OCI-LY3 (cell line): ENCODE measurements at regions not wholly inside any gene's neighbourhood (a gene's known extent, or its start where the extent isn't known, plus 50 kb on each side); places are given as distances from the start of the nearest gene placed in this dataset.

Experiments used
- H2AFZ ChIP-seq: fragments of 200-600, 300-600 bp; shearing (Covaris generic); 2 replicates; pipeline ENCODE4 v1.6.0; 2014; ENCODE audit warnings: antibody characterized with exemption, low read depth, low read length
- H3K27ac ChIP-seq: fragments of 200-600, 300-600 bp; sonication (generic); 2 replicates; pipeline ENCODE4 v1.5.1; 2014; ENCODE audit warnings: mild to moderate bottlenecking, low read length, moderate library complexity, mixed read lengths
- H3K27me3 ChIP-seq: fragments of 200-600, 300-600 bp; sonication (generic); 2 replicates; pipeline ENCODE4 v1.6.1; 2014; ENCODE audit warnings: low read depth, low read length, mixed read lengths
- H3K36me3 ChIP-seq: fragments of 200-600, 300-600 bp; sonication (generic); replicated peaks from 2 replicates; pipeline ENCODE3; 2014; ENCODE audit warnings: low read depth, low read length, mixed read lengths
- H3K4me1 ChIP-seq: fragments of 300-600, 200-600 bp; sonication (generic); 2 replicates; pipeline ENCODE4 v1.6.1; 2014; ENCODE audit warnings: low read length, mixed read lengths
- H3K4me2 ChIP-seq: fragments of 200-600, 300-600 bp; sonication (generic); 2 replicates; pipeline ENCODE4 v1.6.1; 2014; ENCODE audit warnings: low read length, mixed read lengths
- H3K4me3 ChIP-seq: fragments of 300-600, 200-600 bp; sonication (generic); 2 replicates; pipeline ENCODE4 v1.5.1; 2014; ENCODE audit warnings: antibody characterized with exemption, mild to moderate bottlenecking, low read length, moderate library complexity
- H3K79me2 ChIP-seq: fragments of 300-600, 200-600 bp; shearing (Covaris generic); 2 replicates; pipeline ENCODE4 v1.6.1; 2014; ENCODE audit warnings: mild to moderate bottlenecking, low read length, mixed read lengths
- H3K9ac ChIP-seq: fragments of 300-600, 200-600 bp; shearing (Covaris generic); 2 replicates; pipeline ENCODE4 v1.6.0; 2014; ENCODE audit warnings: mild to moderate bottlenecking, low read length, moderate library complexity
- H3K9me3 ChIP-seq: fragments of 200-600, 300-600 bp; shearing (Covaris generic); 2 replicates; pipeline ENCODE4 v1.6.1; 2014; ENCODE audit warnings: low read length, mixed read lengths; ENCODE audit not compliant: insufficient read depth
- H4K20me1 ChIP-seq: fragments of 200-600, 300-600 bp; sonication (generic); 2 replicates; pipeline ENCODE4 v1.6.1; 2016; ENCODE audit warnings: low read length, mixed read lengths; ENCODE audit not compliant: insufficient read depth
- EZH2phosphoT487 ChIP-seq: fragments of 200-600 bp; shearing (Covaris generic); IDR thresholded peaks from 2 replicates; pipeline ENCODE4 v1.6.1; 2018; ENCODE audit warnings: antibody characterized with exemption, mixed run types, low read depth
- TF ChIP-seq, protein P1 (sequence below): fragments of 200-600, 300-600 bp; sonication (generic); IDR thresholded peaks from 2 replicates; pipeline ENCODE4 v1.5.1; 2014; ENCODE audit warnings: antibody characterized with exemption, low read length, low read depth

GRCh38 chr2:235293061-235293460, 200.8 kb upstream of the AGAP1 start:
- Histone ChIP-seq H3K9ac (no peak overlapping the region), H3K4me1 (no peaks in the 10 kb centered on the region), H3K27ac (no peak overlapping the region), H3K36me3 (no peaks in the 10 kb centered on the region), H3K9me3 (no peaks in the 10 kb centered on the region), H3K4me2 (no peak overlapping the region), H2AFZ (no peak overlapping the region), H3K79me2 (no peaks in the 10 kb centered on the region), H3K4me3 (no peak overlapping the region), H3K27me3 (no peaks in the 10 kb centered on the region), H4K20me1 (no peaks in the 10 kb centered on the region)
- TF ChIP-seq, protein P1, sequence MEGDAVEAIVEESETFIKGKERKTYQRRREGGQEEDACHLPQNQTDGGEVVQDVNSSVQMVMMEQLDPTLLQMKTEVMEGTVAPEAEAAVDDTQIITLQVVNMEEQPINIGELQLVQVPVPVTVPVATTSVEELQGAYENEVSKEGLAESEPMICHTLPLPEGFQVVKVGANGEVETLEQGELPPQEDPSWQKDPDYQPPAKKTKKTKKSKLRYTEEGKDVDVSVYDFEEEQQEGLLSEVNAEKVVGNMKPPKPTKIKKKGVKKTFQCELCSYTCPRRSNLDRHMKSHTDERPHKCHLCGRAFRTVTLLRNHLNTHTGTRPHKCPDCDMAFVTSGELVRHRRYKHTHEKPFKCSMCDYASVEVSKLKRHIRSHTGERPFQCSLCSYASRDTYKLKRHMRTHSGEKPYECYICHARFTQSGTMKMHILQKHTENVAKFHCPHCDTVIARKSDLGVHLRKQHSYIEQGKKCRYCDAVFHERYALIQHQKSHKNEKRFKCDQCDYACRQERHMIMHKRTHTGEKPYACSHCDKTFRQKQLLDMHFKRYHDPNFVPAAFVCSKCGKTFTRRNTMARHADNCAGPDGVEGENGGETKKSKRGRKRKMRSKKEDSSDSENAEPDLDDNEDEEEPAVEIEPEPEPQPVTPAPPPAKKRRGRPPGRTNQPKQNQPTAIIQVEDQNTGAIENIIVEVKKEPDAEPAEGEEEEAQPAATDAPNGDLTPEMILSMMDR = no peak
- TF ChIP-seq EZH2phosphoT487 = no peak

- H3K36me3 ChIP-seq = no peaks in the 10 kb centered on the region
- H3K27ac ChIP-seq = no peak overlapping the region
- H4K20me1 ChIP-seq = no peaks in the 10 kb centered on the region
- no peak overlapping the region for H3K9ac ChIP-seq
- no peaks in the 10 kb centered on the region for H3K4me1 ChIP-seq
- H3K79me2 ChIP-seq = no peaks in the 10 kb centered on the region
- no peaks in the 10 kb centered on the region for H3K27me3 ChIP-seq
- TF ChIP-seq, protein P1 = no peak
- no peak for TF ChIP-seq EZH2phosphoT487
- H3K4me2 ChIP-seq = no peak overlapping the region
- no peak overlapping the region for H3K4me3 ChIP-seq
- no peak overlapping the region for H2AFZ ChIP-seq
- no peaks in the 10 kb centered on the region for H3K9me3 ChIP-seq
Observed at GRCh38 chr2:235295831-235296230, 198.0 kb upstream of the AGAP1 start.

GRCh38 chr2:235300368-235301201, 193.3 kb upstream of the AGAP1 start:
- no peaks in the 10 kb centered on the region for H3K27me3 ChIP-seq
- no peak overlapping the region for H3K27ac ChIP-seq
- H3K4me2 ChIP-seq = no peak overlapping the region
- H4K20me1 ChIP-seq = no peaks in the 10 kb centered on the region
- no peak overlapping the region for H3K4me3 ChIP-seq
- no peaks in the 10 kb centered on the region for H3K79me2 ChIP-seq
- no peaks in the 10 kb centered on the region for H3K36me3 ChIP-seq
- TF ChIP-seq, protein P1 = no peak
- no peak for TF ChIP-seq EZH2phosphoT487
- H3K9me3 ChIP-seq = no peaks in the 10 kb centered on the region
- H3K9ac ChIP-seq = no peak overlapping the region
- H3K4me1 ChIP-seq = no peaks in the 10 kb centered on the region
- no peak overlapping the region for H2AFZ ChIP-seq

- no peaks in the 10 kb centered on the region for H3K36me3 ChIP-seq
- H4K20me1 ChIP-seq = no peaks in the 10 kb centered on the region
- H3K9me3 ChIP-seq = no peaks in the 10 kb centered on the region
- H3K4me3 ChIP-seq = no peak overlapping the region
- H2AFZ ChIP-seq = no peak overlapping the region
- H3K27me3 ChIP-seq = no peaks in the 10 kb centered on the region
- no peak overlapping the region for H3K4me2 ChIP-seq
- no peak overlapping the region for H3K9ac ChIP-seq
- H3K79me2 ChIP-seq = no peaks in the 10 kb centered on the region
- no peak for TF ChIP-seq EZH2phosphoT487
- TF ChIP-seq, protein P1 = no peak
- no peaks in the 10 kb centered on the region for H3K4me1 ChIP-seq
- H3K27ac ChIP-seq = no peak overlapping the region
Observed at GRCh38 chr2:235301202-235302076, 192.4 kb upstream of the AGAP1 start.
